ENCODE measurements at regions not wholly inside any gene's neighbourhood (a gene's known extent, or its start where the extent isn't known, plus 50 kb on each side); places are given as distances from the start of the nearest gene placed in this dataset.
"Not testable (repeated sequence)": the region's sequence is repeated elsewhere in the genome, so short reads cannot be mapped to it uniquely, and the experiment has no call there.

- H3K4me3 ChIP-seq (replicated peaks; ENCODE audit: low read depth, low read length), result no peak overlapping the region
- no peak for DNase-seq (ENCODE audit: low read depth)
- TF ChIP-seq, protein P1, sequence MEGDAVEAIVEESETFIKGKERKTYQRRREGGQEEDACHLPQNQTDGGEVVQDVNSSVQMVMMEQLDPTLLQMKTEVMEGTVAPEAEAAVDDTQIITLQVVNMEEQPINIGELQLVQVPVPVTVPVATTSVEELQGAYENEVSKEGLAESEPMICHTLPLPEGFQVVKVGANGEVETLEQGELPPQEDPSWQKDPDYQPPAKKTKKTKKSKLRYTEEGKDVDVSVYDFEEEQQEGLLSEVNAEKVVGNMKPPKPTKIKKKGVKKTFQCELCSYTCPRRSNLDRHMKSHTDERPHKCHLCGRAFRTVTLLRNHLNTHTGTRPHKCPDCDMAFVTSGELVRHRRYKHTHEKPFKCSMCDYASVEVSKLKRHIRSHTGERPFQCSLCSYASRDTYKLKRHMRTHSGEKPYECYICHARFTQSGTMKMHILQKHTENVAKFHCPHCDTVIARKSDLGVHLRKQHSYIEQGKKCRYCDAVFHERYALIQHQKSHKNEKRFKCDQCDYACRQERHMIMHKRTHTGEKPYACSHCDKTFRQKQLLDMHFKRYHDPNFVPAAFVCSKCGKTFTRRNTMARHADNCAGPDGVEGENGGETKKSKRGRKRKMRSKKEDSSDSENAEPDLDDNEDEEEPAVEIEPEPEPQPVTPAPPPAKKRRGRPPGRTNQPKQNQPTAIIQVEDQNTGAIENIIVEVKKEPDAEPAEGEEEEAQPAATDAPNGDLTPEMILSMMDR (IDR thresholded peaks at IDR 0.05; ENCODE audit: low read length, missing control alignments), result no peak
Observed at GRCh38 chr9:81002906-81003305, 686.4 kb downstream of the TLE1 start.

DNA sequence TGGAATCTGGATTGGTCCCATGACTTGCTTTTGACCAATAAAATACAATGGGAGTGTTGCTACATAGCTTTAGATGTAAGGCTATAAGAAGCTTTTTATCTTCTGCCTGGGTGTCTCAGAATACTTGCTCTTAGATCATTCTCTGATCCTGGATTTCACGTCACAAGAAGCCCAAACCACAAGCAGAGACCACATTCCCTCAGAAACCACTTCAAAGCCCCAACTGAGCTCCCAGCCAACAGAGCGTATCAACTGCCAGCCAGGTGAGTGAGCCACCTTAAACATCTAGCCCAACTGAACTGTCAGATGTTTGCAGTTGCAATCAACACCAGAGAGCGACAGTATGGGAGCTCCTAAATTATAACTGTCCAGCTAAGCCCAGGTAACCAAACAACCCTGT, 687.1 kb downstream of the TLE1 start:
- H3K4me3 ChIP-seq (replicated peaks; ENCODE audit: low read depth, low read length), result no peak overlapping the region
- TF ChIP-seq, protein P1 (IDR thresholded peaks at IDR 0.05; ENCODE audit: low read length, missing control alignments), result no peak
- no peak for DNase-seq (ENCODE audit: low read depth)

DNA sequence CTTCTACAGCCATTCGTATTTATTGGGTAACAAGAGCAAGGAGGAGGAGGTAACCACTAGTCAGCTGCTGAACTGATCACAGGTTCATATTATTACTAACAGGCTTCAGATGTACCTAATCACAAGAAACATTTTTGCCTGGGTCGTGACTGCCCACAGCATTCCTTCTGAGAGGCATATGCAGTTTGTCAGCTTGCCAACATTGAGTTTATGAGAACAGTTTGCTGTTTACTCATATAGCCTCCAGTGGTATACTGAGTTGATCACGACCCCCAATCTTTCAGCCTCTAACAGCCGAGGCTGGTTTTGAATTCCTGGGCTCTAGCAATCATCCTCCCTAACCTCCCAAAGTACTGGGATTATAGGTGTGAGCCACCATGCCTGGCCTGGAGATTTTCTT, 693.6 kb downstream of the TLE1 start:
- H3K4me3 ChIP-seq (replicated peaks; ENCODE audit: low read depth, low read length), result no peak overlapping the region
- TF ChIP-seq, protein P1 (IDR thresholded peaks at IDR 0.05; ENCODE audit: low read length, missing control alignments), result no peak
- peak; percentile 67 for DNase-seq (ENCODE audit: low read depth)

GRCh38 chr9:80994892-80995291, 694.5 kb downstream of the TLE1 start:
- peak; percentile 74 for DNase-seq (ENCODE audit: low read depth)
- TF ChIP-seq, protein P1 (IDR thresholded peaks at IDR 0.05; ENCODE audit: low read length, missing control alignments), result no peak
- H3K4me3 ChIP-seq (replicated peaks; ENCODE audit: low read depth, low read length), result no peak overlapping the region

DNA sequence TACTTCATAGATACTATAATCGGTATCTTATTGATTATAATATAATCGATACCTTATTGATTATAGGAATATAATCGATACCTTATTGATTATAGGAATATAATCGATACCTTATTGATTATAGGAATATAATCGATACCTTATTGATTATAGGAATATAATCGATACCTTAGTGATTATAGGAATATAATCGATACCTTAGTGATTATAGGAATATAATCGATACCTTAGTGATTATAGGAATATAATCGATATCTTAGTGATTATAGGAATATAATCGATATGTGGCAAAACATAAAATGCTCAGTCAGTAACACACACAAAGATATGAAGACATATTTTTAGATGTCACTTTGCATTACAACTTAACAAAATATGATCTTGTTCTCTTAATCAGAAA, 703.8 kb downstream of the TLE1 start:
- DNase-seq (ENCODE audit: low read depth); H3K4me3 ChIP-seq (replicated peaks; ENCODE audit: low read depth, low read length): not testable (repeated sequence)

DNA sequence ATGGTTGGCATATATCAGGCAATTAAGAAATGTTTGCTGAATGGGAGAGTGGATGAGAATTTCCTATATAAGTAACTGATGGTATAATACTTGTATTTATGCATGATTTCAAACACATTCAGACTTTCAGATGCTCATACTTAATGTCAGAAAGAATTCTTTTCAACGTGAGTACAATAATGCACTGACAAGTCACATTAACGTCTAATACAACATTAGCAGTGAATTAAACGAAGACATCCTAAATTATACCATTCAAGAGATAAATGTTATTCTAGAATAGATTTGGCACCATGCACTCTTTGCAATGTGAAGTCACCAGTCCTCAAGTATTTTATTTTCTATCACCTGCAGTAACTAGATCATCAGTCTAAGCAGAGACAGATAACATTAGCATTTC, 712.9 kb downstream of the TLE1 start:
- TF ChIP-seq, protein P1 (IDR thresholded peaks at IDR 0.05; ENCODE audit: low read length, missing control alignments), result no peak
- H3K4me3 ChIP-seq (replicated peaks; ENCODE audit: low read depth, low read length), result no peak overlapping the region
- DNase-seq (ENCODE audit: low read depth), result no peak

DNA sequence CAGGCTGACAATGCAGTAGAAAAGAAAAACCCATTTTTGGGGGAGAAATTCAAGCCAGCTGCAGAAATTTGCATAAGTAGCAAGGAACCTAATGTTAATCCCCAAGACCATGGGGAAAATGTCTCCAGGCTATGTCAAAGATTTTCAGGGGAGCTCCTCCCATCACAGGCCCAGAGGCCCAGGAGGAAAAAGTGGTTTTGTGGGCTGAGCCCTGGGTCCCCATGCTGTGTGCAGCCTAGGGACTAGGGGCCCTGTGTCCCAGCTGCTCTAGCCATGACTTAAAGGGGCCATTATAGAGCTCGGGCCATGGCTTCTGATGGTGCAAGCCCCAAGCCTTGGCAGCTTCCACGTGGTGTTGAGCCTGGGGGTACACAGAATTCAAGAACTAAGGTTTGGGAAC, 719.0 kb downstream of the TLE1 start:
- not testable (repeated sequence) for DNase-seq (ENCODE audit: low read depth); H3K4me3 ChIP-seq (replicated peaks; ENCODE audit: low read depth, low read length)

- peak; percentile 81 for DNase-seq (ENCODE audit: low read depth)
- TF ChIP-seq, protein P1 (IDR thresholded peaks at IDR 0.05; ENCODE audit: low read length, missing control alignments), result no peak
- no peak overlapping the region for H3K4me3 ChIP-seq (replicated peaks; ENCODE audit: low read depth, low read length)
Observed at GRCh38 chr9:80968611-80969010, 720.7 kb downstream of the TLE1 start.

Measured in fibroblast of pulmonary artery (primary cell).